IMR-90 (cell line): ENCODE measurements at regions not wholly inside any gene's neighbourhood (a gene's known extent, or its start where the extent isn't known, plus 50 kb on each side); places are given as distances from the start of the nearest gene placed in this dataset.

ENCODE experiments used
- ATAC-seq: fragments of 200-7000 bp; cut with Tn5 transposase; 2 replicates; pipeline ENCODE4 v1.9.1; 2020; ENCODE audit warnings: low read depth, mild to moderate bottlenecking, moderate library complexity
- BruUV-seq: library from RNA; stranded (reverse); fragments of 400-500 nt; replicated peaks from 2 replicates; lab custom pipeline; 2021; lab: Mats Ljungman, UMichigan
- CTCF ChIA-PET: fragments of 300-600 bp; formaldehyde crosslinking; extraction: SDS; loops from one replicate; lab custom pipeline; 2021; ENCODE audit warnings: antibody characterized with exemption; lab: Yijun Ruan, JAX
- POLR2A ChIA-PET: fragments of 300-600 bp; sonication (Branson Sonifier 250); formaldehyde crosslinking; loops from one replicate; lab custom pipeline; 2022; ENCODE audit warnings: antibody characterized with exemption; ENCODE audit not compliant: unreplicated experiment; lab: Charles Lee
- DNase-seq: peaks from one replicate; pipeline ENCODE4 v3.0.0; 2013
- H2AFZ ChIP-seq: replicated peaks from 2 replicates; pipeline ENCODE3; 2013; ENCODE audit warnings: low read length, mild to moderate bottlenecking; ENCODE audit not compliant: poor library complexity
- H2AK5ac ChIP-seq: 2 replicates; pipeline ENCODE4 v1.6.1; 2013; ENCODE audit warnings: low read depth, low read length, inconsistent platforms
- H2AK9ac ChIP-seq: replicated peaks from 2 replicates; pipeline ENCODE3; 2013; ENCODE audit warnings: mild to moderate bottlenecking, low read depth, low read length, moderate library complexity; ENCODE audit not compliant: poor library complexity
- H2BK120ac ChIP-seq: 2 replicates; pipeline ENCODE4 v1.6.1; 2013; ENCODE audit warnings: low read depth, low read length, inconsistent platforms
- H2BK15ac ChIP-seq: 3 replicates; pipeline ENCODE4 v1.6.1; 2013; ENCODE audit warnings: low read depth, low read length, inconsistent platforms
- H2BK20ac ChIP-seq: 2 replicates; pipeline ENCODE4 v1.6.1; 2013; ENCODE audit warnings: low read depth, mild to moderate bottlenecking, inconsistent platforms, low read length, moderate library complexity
- H2BK5ac ChIP-seq: 2 replicates; pipeline ENCODE4 v1.6.1; 2013; ENCODE audit warnings: mild to moderate bottlenecking, low read depth, low read length, inconsistent platforms; ENCODE audit not compliant: poor library complexity, severe bottlenecking
- H3K14ac ChIP-seq: replicated peaks from 2 replicates; pipeline ENCODE4 v1.6.1; 2013; ENCODE audit warnings: low read depth, low read length, inconsistent platforms
- H3K18ac ChIP-seq: 2 replicates; pipeline ENCODE4 v1.6.1; 2013; ENCODE audit warnings: low read depth, low read length, control low read depth
- H3K23ac ChIP-seq: 2 replicates; pipeline ENCODE4 v1.6.1; 2013; ENCODE audit warnings: low read depth, low read length, inconsistent platforms
- H3K27ac ChIP-seq: 2 replicates; pipeline ENCODE4 v1.5.1; 2013; ENCODE audit warnings: mild to moderate bottlenecking, control low read depth, low read length; ENCODE audit not compliant: insufficient read depth
- H3K27me3 ChIP-seq: 2 replicates; pipeline ENCODE4 v1.6.1; 2013; ENCODE audit warnings: low read length; ENCODE audit not compliant: control insufficient read depth, insufficient read depth
- H3K36me3 ChIP-seq: 2 replicates; pipeline ENCODE4 v1.6.1; 2013; ENCODE audit warnings: low read length, mixed read lengths; ENCODE audit not compliant: control insufficient read depth, insufficient read depth
- H3K4ac ChIP-seq: 2 replicates; pipeline ENCODE4 v1.6.1; 2013; ENCODE audit warnings: low read depth, low read length, inconsistent platforms
- H3K4me1 ChIP-seq: 2 replicates; pipeline ENCODE4 v1.6.1; 2013; ENCODE audit warnings: low read length, mixed read lengths; ENCODE audit not compliant: control insufficient read depth, insufficient read depth
- H3K4me2 ChIP-seq: 2 replicates; pipeline ENCODE4 v1.6.1; 2013; ENCODE audit warnings: low read depth, mild to moderate bottlenecking, control low read depth, low read length, moderate library complexity
- H3K4me3 ChIP-seq: 2 replicates; pipeline ENCODE4 v1.5.1; 2013; ENCODE audit warnings: low read depth, mild to moderate bottlenecking, control low read depth, low read length, moderate library complexity; ENCODE audit not compliant: insufficient read depth
- H3K56ac ChIP-seq: 2 replicates; pipeline ENCODE4 v1.6.1; 2013; ENCODE audit warnings: low read length, inconsistent platforms; ENCODE audit not compliant: insufficient read depth; ENCODE audit errors: extremely low read depth
- H3K79me1 ChIP-seq, 2 experiments: 2 replicates each; pipeline ENCODE4 v1.6.1; 2013; ENCODE audit warnings: low read length in 2 of 2, inconsistent platforms in 1 of 2, low read depth in 1 of 2
- H3K9ac ChIP-seq: 2 replicates; pipeline ENCODE4 v1.6.1; 2013; ENCODE audit warnings: low read depth, low read length, control low read depth
- H3K9me1 ChIP-seq: 2 replicates; pipeline ENCODE4 v1.6.1; 2013; ENCODE audit warnings: low read length, inconsistent platforms; ENCODE audit not compliant: insufficient read depth
- H3K9me3 ChIP-seq: 2 replicates; pipeline ENCODE4 v1.6.1; 2013; ENCODE audit warnings: low read length; ENCODE audit not compliant: control insufficient read depth, insufficient read depth
- H4K20me1 ChIP-seq: 2 replicates; pipeline ENCODE4 v1.6.1; 2013; ENCODE audit warnings: low read length, inconsistent platforms; ENCODE audit not compliant: insufficient read depth
- H4K5ac ChIP-seq: 2 replicates; pipeline ENCODE4 v1.6.1; 2013; ENCODE audit warnings: mild to moderate bottlenecking, low read depth, low read length, control low read depth
- H4K8ac ChIP-seq, 2 experiments: 2 replicates each; pipeline ENCODE4 v1.6.1; 2013; ENCODE audit warnings: low read depth in 2 of 2, low read length in 2 of 2, control low read depth in 1 of 2, inconsistent platforms in 1 of 2
- H4K91ac ChIP-seq: 2 replicates; pipeline ENCODE4 v1.6.1; 2013; ENCODE audit warnings: low read depth, low read length, inconsistent platforms; ENCODE audit not compliant: insufficient read depth
- BHLHE40 ChIP-seq: fragments of 150-350 bp; IDR thresholded peaks from 2 replicates; pipeline ENCODE4 v1.6.1; 2016; ENCODE audit warnings: mild to moderate bottlenecking, low read depth, low read length
- CHD1 ChIP-seq: IDR thresholded peaks from 2 replicates; pipeline ENCODE4 v1.6.1; 2012; ENCODE audit warnings: low read depth, low read length, improper control_type of control experiment
- ELK1 ChIP-seq: fragments of 150-350 bp; IDR thresholded peaks from 2 replicates; pipeline ENCODE4 v1.6.1; 2016; ENCODE audit warnings: low read depth, mild to moderate bottlenecking, low read length, moderate library complexity, borderline replicate concordance
- FOS ChIP-seq: fragments of 150-350 bp; IDR thresholded peaks from 2 replicates; pipeline ENCODE4 v1.6.1; 2016; ENCODE audit warnings: low read depth, low read length
- MAFK ChIP-seq: IDR thresholded peaks from 2 replicates; pipeline ENCODE4 v1.6.1; 2012; ENCODE audit warnings: low read depth, low read length, improper control_type of control experiment
- MXI1 ChIP-seq: IDR thresholded peaks from 2 replicates; pipeline ENCODE4 v1.6.1; 2012; ENCODE audit warnings: low read depth, mild to moderate bottlenecking, low read length, moderate library complexity, borderline replicate concordance
- NFE2L2 ChIP-seq: fragments of 150-350 bp; IDR thresholded peaks from 2 replicates; pipeline ENCODE4 v1.6.1; 2016; ENCODE audit warnings: low read depth, mild to moderate bottlenecking, low read length
- POLR2A ChIP-seq: IDR thresholded peaks from 2 replicates; pipeline ENCODE4 v1.6.1; 2012; ENCODE audit warnings: mild to moderate bottlenecking, low read depth, low read length
- RCOR1 ChIP-seq: IDR thresholded peaks from 2 replicates; pipeline ENCODE4 v1.6.1; 2012; ENCODE audit warnings: mild to moderate bottlenecking, low read length, improper control_type of control experiment; ENCODE audit not compliant: insufficient replicate concordance
- SMC3 ChIP-seq: fragments of 150-350 bp; IDR thresholded peaks from 2 replicates; pipeline ENCODE4 v1.6.1; 2016; ENCODE audit warnings: low read depth, mild to moderate bottlenecking, antibody characterized with exemption, low read length, moderate library complexity
- WGBS, 2 experiments: methylation state at CpG; one replicate each; pipeline versions ENCODE4 v1.1.5 to v1.1.7; 2013; ENCODE audit warnings: missing lambda C conversion rate in 2 of 2; ENCODE audit not compliant: insufficient read length in 1 of 2; ENCODE audit errors: extremely low coverage in 2 of 2; 5-methylcytosine and 5-hydroxymethylcytosine counted together
- dilution Hi-C: fragments of 300-500 bp; cut with HindIII; formaldehyde crosslinking; loops from one replicate; pipeline ENCODE4 v1.14.3; 2018; ENCODE audit warnings: low sequenced_read_pairs; ENCODE audit not compliant: unreplicated experiment
- in situ Hi-C: fragments of 300-500 bp; cut with MboI; formaldehyde crosslinking; loops from 3 replicates; pipeline ENCODE4 v1.14.3; 2019; ENCODE audit warnings: low sequenced_read_pairs, inconsistent platforms, mixed read lengths
- intact Hi-C: fragments of 100-400 bp; cut with micrococcal nuclease; formaldehyde crosslinking; loops from 2 replicates; pipeline ENCODE4 v1.10.0; 2022

GRCh38 chr15:98347866-98348265, 300.5 kb upstream of the IGF1R start:
- Histone ChIP-seq H3K4ac (no peak overlapping the region), H4K8ac (no peak overlapping the region), H2BK15ac (no peak overlapping the region), H2BK120ac (no peak overlapping the region), H3K4me1 (no peaks in the 10 kb centered on the region), H4K91ac (no peak overlapping the region), H2BK5ac (no peak overlapping the region), H2BK20ac (no peak overlapping the region), H2AK9ac (no peak overlapping the region), H3K27me3 (no peaks in the 10 kb centered on the region), H3K56ac (no peak overlapping the region), H4K20me1 (no peaks in the 10 kb centered on the region), H3K4me3 (no peak overlapping the region), H3K4me2 (no peak overlapping the region), H3K27ac (no peak overlapping the region), H3K14ac (no peak overlapping the region), H3K9me3 (peaks cover 4% of the 10 kb centered on the region), H3K79me1 (no peaks in the 10 kb centered on the region), H2AFZ (no peak overlapping the region), H2AK5ac (no peak overlapping the region), H3K36me3 (no peaks in the 10 kb centered on the region), H3K9ac (no peak overlapping the region), H3K23ac (no peak overlapping the region), H3K9me1 (no peaks in the 10 kb centered on the region), H3K18ac (no peak overlapping the region), H4K5ac (no peak overlapping the region)
- intact Hi-C loops: no loop called here
- ChIA-PET CTCF (no interaction called here), POLR2A (no interaction called here)
- dilution Hi-C loops: no loop called here
- in situ Hi-C loops: no loop called here
- WGBS, 2 experiments: 0% methylated on average over 1 of the region's 7 CpGs; no CpG with 5 or more reads in 1 of the 2 experiments
- ATAC-seq: no peak
- no peak for TF ChIP-seq MAFK
- TF ChIP-seq NFE2L2: no peak
- TF ChIP-seq RCOR1: no peak
- no peak for TF ChIP-seq SMC3
- TF ChIP-seq ELK1: no peak
- TF ChIP-seq FOS: no peak
- no peak for TF ChIP-seq CHD1
- TF ChIP-seq POLR2A: no peak
- TF ChIP-seq MXI1: no peak
- no peak for TF ChIP-seq BHLHE40
- DNase-seq: no peak
- BruUV-seq: no TSS peak
